Testis (tissue), 2 donors: ENCODE measurements at regions not wholly inside any gene's neighbourhood (a gene's known extent, or its start where the extent isn't known, plus 50 kb on each side); places are given as distances from the start of the nearest gene placed in this dataset.

ENCODE experiments used
- POLR2A ChIP-seq: fragments of 450-650 bp; IDR thresholded peaks from one replicate; pipeline ENCODE4 v1.6.1; 2017; ENCODE audit warnings: antibody characterized with exemption, mild to moderate bottlenecking, moderate library complexity
- TF ChIP-seq, protein P1 (sequence below), 3 experiments: fragments of 450-650 bp in 2 of 3; fragments of 200-600 bp in 1 of 3; sonication (generic) in 1 of 3; IDR thresholded peaks; one replicate each; pipeline ENCODE4 v1.5.1; 2016 to 2019; ENCODE audit warnings: antibody characterized with exemption in 3 of 3, mild to moderate bottlenecking in 2 of 3, moderate library complexity in 1 of 3

DNA sequence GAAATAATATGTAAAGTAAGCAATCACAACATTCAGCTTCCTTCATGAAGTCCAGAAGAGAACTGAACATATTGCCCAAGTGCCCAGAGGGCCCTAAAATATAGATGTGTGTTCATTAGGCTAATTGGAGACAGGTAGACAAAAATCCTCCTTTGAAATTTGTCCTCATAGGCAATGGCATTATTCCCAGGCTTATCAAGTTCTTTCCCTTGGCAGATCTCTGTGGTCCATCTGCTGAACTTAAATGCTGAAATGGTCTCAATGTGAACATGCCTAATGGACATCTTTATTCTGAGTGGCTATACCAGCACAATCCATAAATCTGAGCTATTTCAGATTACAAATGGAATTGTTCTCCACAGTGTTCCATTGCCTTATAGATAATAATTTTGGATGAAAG, 79.0 kb upstream of the BMP5 start:
- TF ChIP-seq, protein P1, sequence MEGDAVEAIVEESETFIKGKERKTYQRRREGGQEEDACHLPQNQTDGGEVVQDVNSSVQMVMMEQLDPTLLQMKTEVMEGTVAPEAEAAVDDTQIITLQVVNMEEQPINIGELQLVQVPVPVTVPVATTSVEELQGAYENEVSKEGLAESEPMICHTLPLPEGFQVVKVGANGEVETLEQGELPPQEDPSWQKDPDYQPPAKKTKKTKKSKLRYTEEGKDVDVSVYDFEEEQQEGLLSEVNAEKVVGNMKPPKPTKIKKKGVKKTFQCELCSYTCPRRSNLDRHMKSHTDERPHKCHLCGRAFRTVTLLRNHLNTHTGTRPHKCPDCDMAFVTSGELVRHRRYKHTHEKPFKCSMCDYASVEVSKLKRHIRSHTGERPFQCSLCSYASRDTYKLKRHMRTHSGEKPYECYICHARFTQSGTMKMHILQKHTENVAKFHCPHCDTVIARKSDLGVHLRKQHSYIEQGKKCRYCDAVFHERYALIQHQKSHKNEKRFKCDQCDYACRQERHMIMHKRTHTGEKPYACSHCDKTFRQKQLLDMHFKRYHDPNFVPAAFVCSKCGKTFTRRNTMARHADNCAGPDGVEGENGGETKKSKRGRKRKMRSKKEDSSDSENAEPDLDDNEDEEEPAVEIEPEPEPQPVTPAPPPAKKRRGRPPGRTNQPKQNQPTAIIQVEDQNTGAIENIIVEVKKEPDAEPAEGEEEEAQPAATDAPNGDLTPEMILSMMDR (IDR thresholded peaks at IDR 0.05) = no peak
- no peak for TF ChIP-seq POLR2A
